ENCODE measurements at regions not wholly inside any gene's neighbourhood (a gene's known extent, or its start where the extent isn't known, plus 50 kb on each side); places are given as distances from the start of the nearest gene placed in this dataset.

- H3K27ac ChIP-seq = no peak overlapping the region
- no peaks in the 10 kb centered on the region for H3K4me1 ChIP-seq
- no peaks in the 10 kb centered on the region for H3K36me3 ChIP-seq
- no peak overlapping the region for H3K4me3 ChIP-seq
- no peaks in the 10 kb centered on the region for H3K9me3 ChIP-seq
- ATAC-seq = no peak
- no peaks in the 10 kb centered on the region for H3K27me3 ChIP-seq
- TF ChIP-seq POLR2A (IDR thresholded peaks at IDR 0.05) = no peak
- no peak for TF ChIP-seq CTCF (IDR thresholded peaks at IDR 0.05 in 4 of 5, conservative IDR thresholded peaks at IDR 0.05 in 1 of 5)
- in situ Hi-C loops (cut with MboI; ENCODE audit: low sequenced_read_pairs in 4 of 4) (no loop called here), intact Hi-C loops (cut with DNase I; ENCODE audit: low total_unique reads) (no loop called here)
- no peak for DNase-seq
Measured at GRCh38 chr14:48504921-48505320, 829.5 kb upstream of the MDGA2 start.

- no peak overlapping the region for H3K27ac ChIP-seq
- in situ Hi-C loops (cut with MboI; ENCODE audit: low sequenced_read_pairs in 4 of 4) = no loop called here
- ATAC-seq (no peak), DNase-seq (no peak)
- no peaks in the 10 kb centered on the region for H3K36me3 ChIP-seq
- no peak overlapping the region for H3K4me3 ChIP-seq
- no peaks in the 10 kb centered on the region for H3K4me1 ChIP-seq
- TF ChIP-seq POLR2A (IDR thresholded peaks at IDR 0.05) (no peak), CTCF (IDR thresholded peaks at IDR 0.05 in 4 of 5, conservative IDR thresholded peaks at IDR 0.05 in 1 of 5) (no peak)
- no peaks in the 10 kb centered on the region for H3K9me3 ChIP-seq
- no peaks in the 10 kb centered on the region for H3K27me3 ChIP-seq
- intact Hi-C loops (cut with DNase I; ENCODE audit: low total_unique reads) = no loop called here
Measured at GRCh38 chr14:48490756-48491155, 815.4 kb upstream of the MDGA2 start.

- Histone ChIP-seq H3K36me3 (no peaks in the 10 kb centered on the region), H3K4me3 (no peak overlapping the region), H3K27ac (no peak overlapping the region), H3K9me3 (no peaks in the 10 kb centered on the region), H3K27me3 (no peaks in the 10 kb centered on the region), H3K4me1 (no peaks in the 10 kb centered on the region)
- no peak for TF ChIP-seq CTCF (IDR thresholded peaks at IDR 0.05 in 4 of 5, conservative IDR thresholded peaks at IDR 0.05 in 1 of 5)
- TF ChIP-seq POLR2A (IDR thresholded peaks at IDR 0.05) = no peak
- DNase-seq (no peak), ATAC-seq (no peak)
- intact Hi-C loops (cut with DNase I; ENCODE audit: low total_unique reads) (no loop called here), in situ Hi-C loops (cut with MboI; ENCODE audit: low sequenced_read_pairs in 4 of 4) (no loop called here)
Measured at GRCh38 chr14:48473944-48474343, 798.5 kb upstream of the MDGA2 start.

GRCh38 chr14:48456051-48456450 lies 780.6 kb upstream of the MDGA2 start:
- Histone ChIP-seq H3K4me3 (no peak overlapping the region), H3K9me3 (no peaks in the 10 kb centered on the region), H3K4me1 (no peaks in the 10 kb centered on the region), H3K27ac (no peak overlapping the region), H3K36me3 (no peaks in the 10 kb centered on the region), H3K27me3 (no peaks in the 10 kb centered on the region)
- DNase-seq (no peak), ATAC-seq (no peak)
- TF ChIP-seq CTCF (IDR thresholded peaks at IDR 0.05 in 4 of 5, conservative IDR thresholded peaks at IDR 0.05 in 1 of 5) (no peak), POLR2A (IDR thresholded peaks at IDR 0.05) (no peak)
- in situ Hi-C loops (cut with MboI; ENCODE audit: low sequenced_read_pairs in 4 of 4) = no loop called here
- intact Hi-C loops (cut with DNase I; ENCODE audit: low total_unique reads) = no loop called here

GRCh38 chr14:48454887-48455286 lies 779.5 kb upstream of the MDGA2 start:
- TF ChIP-seq CTCF (IDR thresholded peaks at IDR 0.05 in 4 of 5, conservative IDR thresholded peaks at IDR 0.05 in 1 of 5) (no peak), POLR2A (IDR thresholded peaks at IDR 0.05) (no peak)
- in situ Hi-C loops (cut with MboI; ENCODE audit: low sequenced_read_pairs in 4 of 4) (no loop called here), intact Hi-C loops (cut with DNase I; ENCODE audit: low total_unique reads) (no loop called here)
- Histone ChIP-seq H3K4me3 (no peak overlapping the region), H3K27ac (no peak overlapping the region), H3K36me3 (no peaks in the 10 kb centered on the region), H3K9me3 (no peaks in the 10 kb centered on the region), H3K27me3 (no peaks in the 10 kb centered on the region), H3K4me1 (no peaks in the 10 kb centered on the region)
- ATAC-seq = no peak
- no peak for DNase-seq

Measured in gastrocnemius medialis (tissue), 4 donors.